ENCODE measurements at regions not wholly inside any gene's neighbourhood (a gene's known extent, or its start where the extent isn't known, plus 50 kb on each side); places are given as distances from the start of the nearest gene placed in this dataset.

DNA sequence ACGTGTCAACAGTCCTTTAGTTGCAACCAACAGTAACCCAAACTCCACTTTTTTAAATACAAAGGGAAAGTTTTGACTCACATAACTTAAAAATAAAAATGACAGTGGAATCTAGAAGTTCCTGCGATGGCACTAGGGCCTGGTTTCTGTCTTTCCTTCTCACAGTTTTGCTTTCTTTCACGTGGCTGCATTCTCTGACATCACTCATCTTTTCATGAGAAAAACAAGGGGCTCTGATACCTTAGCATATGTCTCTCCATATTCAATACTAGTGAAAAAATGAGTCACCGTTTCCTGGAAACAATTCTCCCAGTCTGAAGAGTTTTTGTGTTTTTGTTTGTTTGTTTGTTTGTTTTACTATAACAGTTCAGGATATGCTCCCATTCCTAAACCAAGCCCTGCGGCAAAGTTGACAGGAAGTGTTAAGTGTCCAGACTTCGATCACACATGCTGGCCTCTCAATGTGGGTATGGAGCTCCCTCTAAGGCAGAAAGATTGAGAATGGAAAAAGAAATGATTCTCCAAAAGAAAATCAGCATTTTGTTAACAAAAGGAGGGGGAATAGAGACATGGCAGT is 483.3 kb downstream of the TTLL7 start:
- Histone ChIP-seq H3K9me2 (replicated peaks; ENCODE audit: control insufficient read depth, low read length) (no peaks in the 10 kb centered on the region), H3K4me1 (ENCODE audit: control insufficient read depth, low read length) (no peaks in the 10 kb centered on the region), H3K27ac (ENCODE audit: low read depth, low read length) (no peak overlapping the region), H3K27me3 (ENCODE audit: control insufficient read depth, low read length) (no peaks in the 10 kb centered on the region), H3K9me3 (ENCODE audit: control insufficient read depth, insufficient read depth, low read length) (no peaks in the 10 kb centered on the region), H3F3A (ENCODE audit: control insufficient read depth, insufficient read depth) (no peaks in the 10 kb centered on the region), H3K79me2 (ENCODE audit: control insufficient read depth, low read length) (no peaks in the 10 kb centered on the region), H3K36me3 (ENCODE audit: control insufficient read depth, low read length) (no peaks in the 10 kb centered on the region), H3K4me3 (ENCODE audit: low read length) (no peak overlapping the region), H4K20me1 (ENCODE audit: control insufficient read depth, insufficient read depth, low read depth, low read length) (no peaks in the 10 kb centered on the region), H3K4me2 (ENCODE audit: low read length) (no peak overlapping the region)
- TF ChIP-seq CTCF (IDR thresholded peaks at IDR 0.05; ENCODE audit: low read depth, low read length, poor library complexity, severe bottlenecking) (no peak), EZH2phosphoT487 (IDR thresholded peaks at IDR 0.05; ENCODE audit: borderline replicate concordance, low read length) (no peak)

DNA sequence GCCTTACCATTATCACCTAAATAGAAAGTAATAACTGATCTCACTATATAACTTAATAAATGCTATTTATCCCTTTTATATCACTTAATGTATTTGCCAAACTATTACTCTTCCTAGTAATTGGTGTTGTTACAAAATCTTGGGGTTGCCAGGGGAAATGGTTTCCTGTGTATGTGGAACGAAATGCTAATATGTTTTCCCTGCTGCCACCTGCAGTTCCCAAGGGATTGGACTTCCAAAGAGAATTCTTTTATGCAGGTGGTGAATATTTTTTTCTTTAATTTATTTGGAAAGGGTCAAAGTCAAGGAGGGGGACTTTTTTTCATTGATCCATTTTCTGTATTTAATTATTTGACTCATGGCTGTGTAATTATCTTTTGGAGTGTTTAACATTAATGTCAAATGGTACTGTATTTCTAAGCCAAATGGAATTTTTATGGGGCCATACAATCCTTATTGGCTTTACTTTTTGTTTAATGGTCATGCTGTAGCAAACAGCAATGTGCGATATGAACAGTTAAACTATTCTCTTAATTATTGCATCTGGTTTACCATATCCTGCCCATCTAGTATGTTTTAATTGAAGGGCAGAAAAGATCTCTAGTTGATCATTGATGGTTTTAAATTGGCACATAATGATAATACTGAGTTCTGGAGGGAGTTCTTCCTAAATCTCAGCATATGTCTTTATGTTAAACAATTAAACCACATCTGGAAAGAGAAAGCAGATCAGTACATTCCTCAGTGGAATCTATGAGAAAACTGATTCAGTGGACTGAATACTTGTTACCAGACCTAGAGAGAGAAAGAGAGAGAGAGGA is 486.3 kb downstream of the TTLL7 start:
- Histone ChIP-seq H3K4me2 (ENCODE audit: low read length) (no peak overlapping the region), H3K4me1 (ENCODE audit: control insufficient read depth, low read length) (peaks cover 18% of the 10 kb centered on the region), H3K27me3 (ENCODE audit: control insufficient read depth, low read length) (no peaks in the 10 kb centered on the region), H3K9me3 (ENCODE audit: control insufficient read depth, insufficient read depth, low read length) (no peaks in the 10 kb centered on the region), H3K9me2 (replicated peaks; ENCODE audit: control insufficient read depth, low read length) (no peaks in the 10 kb centered on the region), H3K36me3 (ENCODE audit: control insufficient read depth, low read length) (no peaks in the 10 kb centered on the region), H3F3A (ENCODE audit: control insufficient read depth, insufficient read depth) (no peaks in the 10 kb centered on the region), H3K4me3 (ENCODE audit: low read length) (no peak overlapping the region), H3K27ac (ENCODE audit: low read depth, low read length) (no peak overlapping the region), H4K20me1 (ENCODE audit: control insufficient read depth, insufficient read depth, low read depth, low read length) (no peaks in the 10 kb centered on the region), H3K79me2 (ENCODE audit: control insufficient read depth, low read length) (no peaks in the 10 kb centered on the region)
- TF ChIP-seq CTCF (IDR thresholded peaks at IDR 0.05; ENCODE audit: low read depth, low read length, poor library complexity, severe bottlenecking) (no peak), EZH2phosphoT487 (IDR thresholded peaks at IDR 0.05; ENCODE audit: borderline replicate concordance, low read length) (no peak)

DNA sequence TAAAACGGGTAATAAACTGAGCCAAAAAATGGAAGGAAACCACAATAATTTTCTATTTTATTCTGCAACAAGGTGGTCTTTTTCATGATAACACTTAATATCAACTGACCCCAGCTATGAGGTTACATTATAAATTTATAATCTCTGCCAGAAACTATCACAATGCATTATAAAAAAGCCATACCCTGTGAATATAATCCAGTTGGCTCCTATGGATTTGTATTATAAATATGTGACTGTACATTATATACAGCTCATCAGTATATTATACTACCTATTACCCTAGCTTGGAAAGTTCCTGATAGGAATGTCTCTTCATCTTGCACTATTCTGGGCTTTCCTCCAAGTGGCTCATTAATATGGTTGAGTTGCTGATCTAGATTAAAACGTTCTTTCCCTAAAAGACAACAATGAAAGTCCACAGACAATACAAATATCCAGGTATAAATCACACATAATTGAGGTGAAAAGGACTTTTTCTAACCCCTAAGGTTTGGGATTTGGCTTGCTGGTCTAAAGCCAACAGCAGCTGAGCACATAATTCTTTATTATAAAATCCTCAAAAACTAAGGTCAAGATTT is 487.7 kb downstream of the TTLL7 start:
- H3K4me1 ChIP-seq (ENCODE audit: control insufficient read depth, low read length), result peaks cover 20% of the 10 kb centered on the region
- no peaks in the 10 kb centered on the region for H3K9me3 ChIP-seq (ENCODE audit: control insufficient read depth, insufficient read depth, low read length)
- no peaks in the 10 kb centered on the region for H3K36me3 ChIP-seq (ENCODE audit: control insufficient read depth, low read length)
- H4K20me1 ChIP-seq (ENCODE audit: control insufficient read depth, insufficient read depth, low read depth, low read length), result no peaks in the 10 kb centered on the region
- no peaks in the 10 kb centered on the region for H3K9me2 ChIP-seq (replicated peaks; ENCODE audit: control insufficient read depth, low read length)
- no peaks in the 10 kb centered on the region for H3K27me3 ChIP-seq (ENCODE audit: control insufficient read depth, low read length)
- TF ChIP-seq EZH2phosphoT487 (IDR thresholded peaks at IDR 0.05; ENCODE audit: borderline replicate concordance, low read length), result no peak
- H3K27ac ChIP-seq (ENCODE audit: low read depth, low read length), result no peak overlapping the region
- no peak overlapping the region for H3K4me2 ChIP-seq (ENCODE audit: low read length)
- no peak overlapping the region for H3K4me3 ChIP-seq (ENCODE audit: low read length)
- H3K79me2 ChIP-seq (ENCODE audit: control insufficient read depth, low read length), result no peaks in the 10 kb centered on the region
- H3F3A ChIP-seq (ENCODE audit: control insufficient read depth, insufficient read depth), result no peaks in the 10 kb centered on the region

DNA sequence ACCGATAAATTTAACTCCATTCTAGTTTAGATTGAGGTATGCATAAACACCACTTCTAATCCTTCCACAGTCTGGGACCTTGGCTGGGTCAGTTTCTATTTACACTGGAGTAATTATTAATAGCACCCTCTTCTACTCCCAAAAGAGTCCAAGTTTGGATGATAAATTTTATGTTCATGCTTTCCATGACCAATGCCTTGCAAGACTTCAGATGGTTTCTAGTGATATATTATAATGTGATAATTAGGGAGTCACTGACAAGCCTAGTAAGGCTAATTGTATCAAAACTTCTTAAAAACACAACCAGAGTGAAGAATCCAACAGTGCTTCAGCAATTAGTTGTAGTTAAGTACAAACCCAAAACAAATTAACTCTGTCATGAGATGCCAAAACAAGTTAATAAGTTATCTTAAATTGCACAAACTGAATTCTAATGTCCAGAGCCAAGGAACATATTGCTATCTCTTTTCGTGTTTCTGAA is 489.6 kb downstream of the TTLL7 start:
- Histone ChIP-seq H3K4me2 (ENCODE audit: low read length) (no peak overlapping the region), H3K27me3 (ENCODE audit: control insufficient read depth, low read length) (no peaks in the 10 kb centered on the region), H3K27ac (ENCODE audit: low read depth, low read length) (no peak overlapping the region), H3K9me2 (replicated peaks; ENCODE audit: control insufficient read depth, low read length) (no peaks in the 10 kb centered on the region), H4K20me1 (ENCODE audit: control insufficient read depth, insufficient read depth, low read depth, low read length) (no peaks in the 10 kb centered on the region), H3K4me3 (ENCODE audit: low read length) (no peak overlapping the region), H3K36me3 (ENCODE audit: control insufficient read depth, low read length) (no peaks in the 10 kb centered on the region), H3K79me2 (ENCODE audit: control insufficient read depth, low read length) (no peaks in the 10 kb centered on the region), H3K9me3 (ENCODE audit: control insufficient read depth, insufficient read depth, low read length) (no peaks in the 10 kb centered on the region), H3K4me1 (ENCODE audit: control insufficient read depth, low read length) (peaks cover 20% of the 10 kb centered on the region), H3F3A (ENCODE audit: control insufficient read depth, insufficient read depth) (no peaks in the 10 kb centered on the region)
- TF ChIP-seq CTCF (IDR thresholded peaks at IDR 0.05; ENCODE audit: low read depth, low read length, poor library complexity, severe bottlenecking) (no peak), EZH2phosphoT487 (IDR thresholded peaks at IDR 0.05; ENCODE audit: borderline replicate concordance, low read length) (no peak)
